Effector memory CD8-positive, alpha-beta T cell (primary cell): ENCODE measurements at regions not wholly inside any gene's neighbourhood (a gene's known extent, or its start where the extent isn't known, plus 50 kb on each side); places are given as distances from the start of the nearest gene placed in this dataset.
"Not testable (repeated sequence)": the region's sequence is repeated elsewhere in the genome, so short reads cannot be mapped to it uniquely, and the experiment has no call there.

Source experiments
- ATAC-seq: fragments of 150-1000 bp; cut with Tn5 transposase; replicated peaks from 2 replicates; pipeline ENCODE4 v1.10.0; 2021; ENCODE audit warnings: mild to moderate bottlenecking, moderate library complexity
- DNase-seq, 3 experiments: peaks; one replicate each; pipeline ENCODE4 v3.0.0; 2021
- H3K27ac Mint-ChIP-seq, 2 donors: one replicate each; pipeline ENCODE4 v1.8.0; 2022; ENCODE audit warnings: mild to moderate bottlenecking in 2 of 2, mixed read lengths in 2 of 2, moderate library complexity in 2 of 2
- H3K27me3 Mint-ChIP-seq, 2 donors: one replicate each; pipeline ENCODE4 v1.8.0; 2022; ENCODE audit warnings: mixed read lengths in 2 of 2
- H3K36me3 Mint-ChIP-seq: one replicate; pipeline ENCODE4 v1.8.0; 2022; ENCODE audit warnings: mild to moderate bottlenecking, moderate library complexity, mixed read lengths; ENCODE audit not compliant: insufficient read depth
- H3K4me1 Mint-ChIP-seq, 2 donors: one replicate each; pipeline ENCODE4 v1.8.0; 2022; ENCODE audit warnings: low read depth in 2 of 2, mixed read lengths in 2 of 2
- H3K4me3 Mint-ChIP-seq, 2 donors: one replicate each; pipeline ENCODE4 v1.8.0; 2022; ENCODE audit warnings: mild to moderate bottlenecking in 2 of 2, mixed read lengths in 2 of 2, moderate library complexity in 2 of 2
- H3K9me3 Mint-ChIP-seq, 2 donors: one replicate each; pipeline ENCODE4 v1.8.0; 2022; ENCODE audit warnings: mixed read lengths in 2 of 2

DNA sequence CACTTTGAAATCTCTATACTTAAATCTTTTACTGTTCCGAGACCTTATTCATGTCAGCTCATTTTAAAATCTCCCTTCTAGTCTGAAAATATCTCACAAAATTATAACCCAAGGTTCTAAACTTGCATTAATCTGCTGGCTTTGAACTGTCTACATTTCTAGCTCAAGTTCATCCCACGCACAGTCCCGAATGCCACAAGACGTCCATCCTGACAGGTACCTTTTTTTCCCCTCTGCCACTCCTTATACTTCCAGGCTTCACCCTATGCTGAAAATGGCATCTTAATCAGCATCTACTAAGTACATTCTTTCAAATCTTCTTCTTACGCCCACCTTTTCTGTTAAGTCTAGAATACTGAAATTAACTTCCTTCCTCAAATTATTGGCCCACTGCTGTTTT lies 259.2 kb upstream of the GALNTL6 start:
- Mint-ChIP-seq H3K27me3 (no peaks in the 10 kb centered on the region), H3K9me3 (peaks cover 11 to 18% of the 10 kb centered on the region in 2 donors)

DNA sequence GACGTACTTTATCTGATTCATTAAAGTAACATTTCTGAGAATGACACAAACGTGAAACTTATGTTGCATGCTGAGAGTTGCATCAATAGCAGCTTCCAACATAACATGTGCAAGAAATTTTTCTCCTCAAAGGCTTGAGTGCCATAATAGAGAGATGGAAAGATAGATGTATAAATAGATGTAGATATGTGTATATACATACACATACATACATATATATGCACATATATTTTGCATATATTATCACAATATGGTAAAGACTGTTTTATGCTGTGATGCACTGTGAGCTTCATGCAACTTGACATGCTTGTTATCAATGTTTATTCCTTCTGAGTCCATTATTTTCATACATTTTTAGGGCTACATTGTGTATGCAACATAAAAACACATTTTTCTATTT lies 270.6 kb upstream of the GALNTL6 start:
- no peak for ATAC-seq
- no peaks in the 10 kb centered on the region for H3K36me3 Mint-ChIP-seq
- DNase-seq = no peak
- peaks cover 10 to 19% of the 10 kb centered on the region in 2 donors for H3K9me3 Mint-ChIP-seq
- H3K4me1 Mint-ChIP-seq = no peaks in the 10 kb centered on the region
- H3K27ac Mint-ChIP-seq = no peak overlapping the region
- no peak overlapping the region for H3K4me3 Mint-ChIP-seq
- no peaks in the 10 kb centered on the region for H3K27me3 Mint-ChIP-seq

More for the DNA sequence above, 259.2 kb upstream of the GALNTL6 start:
- Mint-ChIP-seq H3K36me3 (no peaks in the 10 kb centered on the region), H3K4me1 (no peaks in the 10 kb centered on the region), H3K4me3 (no peak overlapping the region), H3K27ac (no peak overlapping the region)
- ATAC-seq (no peak), DNase-seq (no peak)

DNA sequence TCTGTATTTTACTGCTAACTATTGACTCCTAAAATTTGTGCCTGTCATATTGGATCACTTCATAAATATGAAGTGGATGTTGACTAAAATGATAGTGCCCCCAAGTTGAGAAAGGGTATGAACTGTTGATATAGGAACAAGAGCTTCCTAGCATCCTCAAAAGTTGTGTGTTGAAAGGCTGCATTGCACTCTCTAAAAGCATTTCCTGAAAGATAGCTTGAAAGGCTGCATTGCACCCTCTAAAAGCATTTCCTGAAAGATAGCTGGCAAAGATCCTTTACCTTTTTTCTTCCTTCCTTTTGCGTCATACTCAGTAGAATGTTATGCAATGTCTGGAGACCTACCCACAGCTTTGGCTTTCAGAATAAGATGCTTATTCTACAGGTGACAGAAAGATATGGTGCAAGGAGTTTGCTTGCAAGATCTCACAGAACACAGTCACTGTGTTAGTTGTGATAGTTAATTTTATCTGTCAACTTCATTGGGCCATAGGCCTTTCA lies 274.6 kb upstream of the GALNTL6 start:
- no peak overlapping the region for H3K4me3 Mint-ChIP-seq
- no peak for ATAC-seq
- H3K9me3 Mint-ChIP-seq = peaks cover 0 to 11% of the 10 kb centered on the region in 2 donors
- H3K4me1 Mint-ChIP-seq = no peaks in the 10 kb centered on the region
- no peaks in the 10 kb centered on the region for H3K36me3 Mint-ChIP-seq
- H3K27ac Mint-ChIP-seq = no peak overlapping the region
- no peaks in the 10 kb centered on the region for H3K27me3 Mint-ChIP-seq
- DNase-seq = no peak

DNA sequence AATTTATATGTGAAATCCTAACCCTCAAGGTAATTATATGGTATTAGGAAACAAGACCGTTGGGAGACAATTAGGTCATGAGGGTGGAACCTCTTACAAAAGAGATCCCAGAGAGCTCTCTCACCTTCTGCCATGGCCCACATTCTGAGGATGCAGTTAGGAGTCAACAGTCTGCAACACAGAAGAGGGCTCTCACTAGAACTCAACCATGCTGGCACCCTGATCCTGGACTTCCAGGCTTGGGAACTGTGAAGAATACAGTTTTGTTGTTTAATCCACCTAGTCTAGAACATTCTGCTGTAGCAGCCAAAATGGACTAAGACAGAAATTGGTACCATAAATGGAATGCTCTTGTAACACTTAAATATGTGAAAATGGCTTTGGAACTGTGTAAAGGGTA lies 278.8 kb upstream of the GALNTL6 start:
- H3K36me3 Mint-ChIP-seq = no peaks in the 10 kb centered on the region
- no peaks in the 10 kb centered on the region for H3K27me3 Mint-ChIP-seq
- DNase-seq = no peak
- H3K4me1 Mint-ChIP-seq = no peaks in the 10 kb centered on the region
- peaks cover 6 to 12% of the 10 kb centered on the region in 2 donors for H3K9me3 Mint-ChIP-seq
- no peak for ATAC-seq
- H3K27ac Mint-ChIP-seq = no peak overlapping the region
- H3K4me3 Mint-ChIP-seq = no peak overlapping the region

DNA sequence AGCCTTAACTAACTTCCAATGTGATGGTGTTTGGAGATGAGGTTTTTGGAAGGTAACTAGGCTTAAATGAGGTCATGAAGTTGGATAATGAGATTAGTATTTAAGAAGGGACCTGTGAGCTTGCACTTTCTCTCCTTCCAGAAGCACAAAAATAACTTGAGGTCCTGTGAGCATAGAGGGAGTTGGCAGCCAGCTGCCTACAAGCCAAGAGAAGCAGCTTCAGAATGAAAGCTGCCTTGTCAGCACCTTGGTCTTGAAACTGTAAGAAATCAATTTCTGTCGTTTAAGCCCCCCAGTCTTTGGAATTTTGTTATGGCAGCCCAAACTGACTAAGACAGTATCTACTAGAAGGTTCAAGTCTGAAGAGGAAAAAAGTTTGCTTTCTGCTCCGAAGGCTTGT lies 280.2 kb upstream of the GALNTL6 start:
- ATAC-seq (no peak), DNase-seq (no peak)
- H3K27ac Mint-ChIP-seq = no peak overlapping the region
- peaks cover 6 to 7% of the 10 kb centered on the region in 2 donors for H3K9me3 Mint-ChIP-seq
- no peaks in the 10 kb centered on the region for H3K27me3 Mint-ChIP-seq
- H3K4me3 Mint-ChIP-seq = no peak overlapping the region
- H3K4me1 Mint-ChIP-seq = no peaks in the 10 kb centered on the region
- H3K36me3 Mint-ChIP-seq = no peaks in the 10 kb centered on the region

DNA sequence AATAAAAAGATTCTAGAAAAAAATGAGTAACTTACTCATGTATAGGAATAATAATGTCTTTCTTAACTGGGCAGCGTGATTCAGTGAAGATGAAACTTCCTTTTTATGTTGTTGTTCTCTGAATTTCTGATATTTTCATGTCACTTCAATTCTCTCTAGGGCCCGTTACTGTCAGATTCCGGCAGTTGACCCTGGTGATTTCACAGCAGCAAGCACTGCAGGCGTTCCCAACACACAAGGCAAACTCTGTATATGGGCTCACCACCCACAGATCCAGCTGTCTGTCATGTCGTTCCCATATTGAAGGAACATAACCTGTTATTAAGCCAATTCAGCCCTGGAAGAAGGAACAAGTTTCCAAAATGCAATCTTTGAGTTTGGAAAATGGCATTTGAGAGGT lies 288.3 kb upstream of the GALNTL6 start:
- no peak for ATAC-seq

DNA sequence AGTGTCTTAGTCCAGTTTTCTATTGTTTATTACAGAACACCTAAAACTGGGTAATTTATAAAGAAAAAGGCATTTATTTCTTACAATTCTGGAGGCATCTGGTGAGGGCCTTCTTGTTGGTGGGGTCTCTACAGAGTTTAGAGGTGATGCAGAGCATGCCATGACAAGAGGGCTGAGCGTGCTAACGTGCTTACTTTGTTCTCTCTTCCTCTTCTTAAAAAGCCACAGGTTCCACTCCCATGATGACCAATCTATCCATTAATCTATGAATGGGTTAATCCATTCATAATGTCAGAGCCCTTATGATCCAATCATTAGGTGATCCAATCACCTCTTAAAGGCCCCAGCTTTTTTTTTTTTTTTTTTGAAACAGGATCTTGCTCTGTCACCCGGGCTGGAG lies 291.5 kb upstream of the GALNTL6 start:
- Mint-ChIP-seq H3K9me3 (peaks cover 5 to 18% of the 10 kb centered on the region in 2 donors), H3K4me1 (no peaks in the 10 kb centered on the region), H3K4me3 (no peak overlapping the region), H3K27ac (no peak overlapping the region), H3K36me3 (no peaks in the 10 kb centered on the region), H3K27me3 (no peaks in the 10 kb centered on the region)
- ATAC-seq (no peak), DNase-seq (no peak)

More for the DNA sequence above, 288.3 kb upstream of the GALNTL6 start:
- H3K4me1 Mint-ChIP-seq = no peaks in the 10 kb centered on the region
- H3K9me3 Mint-ChIP-seq = peaks cover under 1 to 10% of the 10 kb centered on the region in 2 donors
- H3K27me3 Mint-ChIP-seq = no peaks in the 10 kb centered on the region
- no peak overlapping the region for H3K27ac Mint-ChIP-seq
- no peak for DNase-seq
- H3K4me3 Mint-ChIP-seq = no peak overlapping the region
- H3K36me3 Mint-ChIP-seq = no peaks in the 10 kb centered on the region

DNA sequence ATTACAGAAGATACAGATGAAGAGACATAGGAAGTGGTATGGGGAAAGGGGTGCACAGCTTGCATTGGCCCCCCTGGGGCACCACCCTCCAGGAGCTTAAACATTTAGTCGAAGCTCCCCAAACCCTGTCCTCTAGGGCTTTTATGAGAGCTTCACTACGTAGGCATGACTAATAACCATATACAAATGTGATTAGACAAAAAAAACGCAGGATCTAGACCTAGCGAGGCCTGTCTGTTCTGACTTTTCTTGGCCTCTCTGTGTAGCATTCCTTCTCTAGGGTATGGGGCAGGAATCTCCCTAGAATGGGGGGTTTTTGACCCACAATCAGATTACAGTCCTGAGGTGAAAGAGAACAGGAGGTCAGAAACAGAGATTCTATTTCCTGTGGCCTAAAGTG lies 293.7 kb upstream of the GALNTL6 start:
- ATAC-seq (no peak), DNase-seq (no peak)
- H3K4me1 Mint-ChIP-seq = no peaks in the 10 kb centered on the region
- no peaks in the 10 kb centered on the region for H3K27me3 Mint-ChIP-seq
- no peak overlapping the region for H3K27ac Mint-ChIP-seq
- H3K9me3 Mint-ChIP-seq = peaks cover 7% of the 10 kb centered on the region in 2 donors
- H3K36me3 Mint-ChIP-seq = no peaks in the 10 kb centered on the region
- H3K4me3 Mint-ChIP-seq = no peak overlapping the region

DNA sequence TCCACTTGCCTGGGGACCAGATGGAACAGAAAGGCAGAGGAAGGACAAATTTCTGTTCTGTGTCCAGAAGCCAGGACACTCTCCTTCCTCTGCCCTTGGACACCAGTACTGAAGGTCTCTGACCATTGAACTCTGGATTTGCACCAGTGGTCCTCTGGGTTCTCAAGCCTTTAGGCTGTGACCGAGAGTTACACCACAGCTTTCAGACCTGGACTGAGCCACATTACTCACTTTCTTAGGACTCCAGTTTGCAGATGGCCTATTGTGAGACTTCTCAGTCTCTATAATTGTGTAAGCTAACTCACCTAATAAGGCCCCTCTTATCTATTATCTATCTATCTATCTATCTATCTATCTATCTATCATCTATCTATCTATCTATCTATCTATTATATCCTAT lies 295.3 kb upstream of the GALNTL6 start:
- Mint-ChIP-seq H3K36me3 (no peaks in the 10 kb centered on the region), H3K9me3 (peaks cover 7 to 8% of the 10 kb centered on the region in 2 donors), H3K27ac (no peak overlapping the region), H3K4me3 (no peak overlapping the region), H3K27me3 (no peaks in the 10 kb centered on the region), H3K4me1 (no peaks in the 10 kb centered on the region)
- DNase-seq (no peak), ATAC-seq (no peak)

DNA sequence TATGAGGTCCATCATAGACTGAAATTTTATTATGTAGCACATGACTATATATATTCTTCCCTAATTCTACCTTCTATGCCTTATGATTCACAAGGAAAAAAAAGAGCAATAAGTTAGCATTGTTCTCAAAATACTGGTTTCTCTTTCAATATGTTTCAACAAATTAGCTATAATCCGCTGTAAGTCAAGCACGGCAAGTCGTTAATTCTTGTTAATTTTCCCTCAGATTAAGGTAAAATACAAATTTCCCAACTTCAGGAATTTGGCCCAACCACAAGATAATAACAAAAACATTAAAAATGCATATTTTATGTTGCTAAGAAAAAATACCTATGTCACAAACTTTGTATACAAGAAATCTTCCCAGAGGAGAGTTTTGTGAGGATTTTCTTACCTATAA lies 296.5 kb upstream of the GALNTL6 start:
- H3K9me3 Mint-ChIP-seq = peaks cover 10 to 18% of the 10 kb centered on the region in 2 donors
- H3K4me1 Mint-ChIP-seq = no peaks in the 10 kb centered on the region
- no peaks in the 10 kb centered on the region for H3K27me3 Mint-ChIP-seq
- H3K4me3 Mint-ChIP-seq = no peak overlapping the region
- DNase-seq (no peak), ATAC-seq (no peak)
- H3K36me3 Mint-ChIP-seq = no peaks in the 10 kb centered on the region
- H3K27ac Mint-ChIP-seq = no peak overlapping the region

DNA sequence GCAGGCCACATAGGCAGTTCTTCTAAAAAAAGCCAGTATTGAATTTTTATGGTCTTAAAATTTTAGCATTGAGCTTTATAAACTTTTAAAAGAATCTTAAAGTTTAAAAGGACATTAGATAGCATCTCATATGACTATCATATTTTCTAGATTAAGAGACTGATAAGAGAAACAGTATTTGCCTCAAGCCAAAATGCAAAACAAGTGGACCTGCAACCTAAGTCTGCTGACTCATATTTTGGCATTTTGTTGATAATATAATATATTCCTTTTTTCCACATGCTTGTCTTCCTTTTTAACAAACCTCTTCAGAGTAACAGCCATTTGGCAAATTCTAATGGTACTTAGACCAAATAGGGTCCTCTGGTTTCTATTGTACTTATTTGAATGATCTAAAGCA lies 328.5 kb upstream of the GALNTL6 start:
- no peak overlapping the region for H3K4me3 Mint-ChIP-seq
- no peak for ATAC-seq

DNA sequence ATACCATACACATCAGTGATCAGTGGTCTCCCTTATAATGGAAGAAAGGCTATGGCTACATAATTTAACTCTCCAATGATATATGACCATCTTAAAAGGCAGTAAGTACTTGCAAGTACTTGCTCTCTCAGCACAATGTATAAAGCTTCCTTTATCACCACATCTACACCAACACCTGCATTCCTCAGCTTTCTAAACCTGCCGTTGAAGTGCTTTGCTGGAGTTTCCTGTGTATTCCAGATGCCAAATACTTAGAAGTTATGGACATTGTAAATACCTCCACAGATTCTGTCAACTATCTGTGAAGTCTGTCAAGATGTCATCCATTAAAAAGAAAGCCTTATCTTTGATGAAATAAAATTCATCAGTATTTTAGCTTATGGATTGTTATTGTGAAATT lies 335.0 kb upstream of the GALNTL6 start:
- Mint-ChIP-seq H3K4me3 (no peak overlapping the region), H3K4me1 (no peaks in the 10 kb centered on the region), H3K36me3 (no peaks in the 10 kb centered on the region), H3K9me3 (peaks cover 1 to 7% of the 10 kb centered on the region in 2 donors), H3K27me3 (no peaks in the 10 kb centered on the region), H3K27ac (no peak overlapping the region)
- DNase-seq (no peak), ATAC-seq (no peak)

More for the DNA sequence above, 328.5 kb upstream of the GALNTL6 start:
- Mint-ChIP-seq H3K27ac (no peak overlapping the region), H3K4me1 (no peaks in the 10 kb centered on the region), H3K27me3 (no peaks in the 10 kb centered on the region), H3K36me3 (no peaks in the 10 kb centered on the region), H3K9me3 (peaks cover 5 to 11% of the 10 kb centered on the region in 2 donors)
- DNase-seq = no peak

DNA sequence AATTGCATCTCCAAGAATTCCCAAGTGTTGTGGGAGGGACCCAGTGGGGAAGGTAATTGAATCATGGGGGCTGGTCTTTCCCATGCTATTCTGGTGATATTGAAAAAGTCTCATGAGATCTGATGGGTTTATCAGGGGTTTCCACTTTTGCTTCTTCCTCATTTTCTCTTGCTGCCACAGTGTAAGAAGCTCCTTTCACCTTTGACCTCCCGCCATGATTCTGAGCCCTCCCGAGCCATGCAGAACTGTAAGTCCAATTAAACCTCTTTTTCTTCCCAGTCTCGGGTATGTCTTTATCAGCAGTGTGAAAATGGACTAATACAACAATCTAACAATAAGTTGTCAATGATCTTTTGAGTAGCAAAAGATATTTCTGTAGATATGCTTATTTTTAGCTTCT lies 338.1 kb upstream of the GALNTL6 start:
- H3K9me3 Mint-ChIP-seq = peaks cover 8 to 15% of the 10 kb centered on the region in 2 donors
- ATAC-seq, H3K4me1 Mint-ChIP-seq, H3K27me3 Mint-ChIP-seq, H3K27ac Mint-ChIP-seq, H3K4me3 Mint-ChIP-seq, DNase-seq, H3K36me3 Mint-ChIP-seq: not testable (repeated sequence)

DNA sequence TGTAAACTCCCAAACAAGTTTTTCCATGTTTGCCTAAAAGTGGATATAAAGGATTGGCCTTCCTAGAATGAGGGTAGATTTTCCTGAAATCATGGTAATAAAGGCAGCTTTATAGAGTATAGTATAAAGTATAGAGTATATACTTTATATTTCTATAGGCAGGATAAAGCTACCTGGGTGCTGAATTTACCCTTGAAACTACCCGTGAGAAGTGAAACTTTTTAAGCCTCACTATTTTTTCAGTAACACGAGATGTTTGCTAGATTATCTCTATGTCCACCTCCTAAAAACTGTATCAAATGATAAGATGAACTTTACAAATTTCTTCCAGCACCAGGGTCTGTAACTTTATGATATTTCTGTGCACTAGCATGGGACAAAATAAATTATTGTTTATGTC lies 340.0 kb upstream of the GALNTL6 start:
- DNase-seq (no peak), ATAC-seq (no peak)
- H3K4me3 Mint-ChIP-seq = no peak overlapping the region
- H3K27ac Mint-ChIP-seq = no peak overlapping the region
- H3K4me1 Mint-ChIP-seq = no peaks in the 10 kb centered on the region
- H3K27me3 Mint-ChIP-seq = no peaks in the 10 kb centered on the region
- peaks cover 7 to 15% of the 10 kb centered on the region in 2 donors for H3K9me3 Mint-ChIP-seq
- no peaks in the 10 kb centered on the region for H3K36me3 Mint-ChIP-seq

DNA sequence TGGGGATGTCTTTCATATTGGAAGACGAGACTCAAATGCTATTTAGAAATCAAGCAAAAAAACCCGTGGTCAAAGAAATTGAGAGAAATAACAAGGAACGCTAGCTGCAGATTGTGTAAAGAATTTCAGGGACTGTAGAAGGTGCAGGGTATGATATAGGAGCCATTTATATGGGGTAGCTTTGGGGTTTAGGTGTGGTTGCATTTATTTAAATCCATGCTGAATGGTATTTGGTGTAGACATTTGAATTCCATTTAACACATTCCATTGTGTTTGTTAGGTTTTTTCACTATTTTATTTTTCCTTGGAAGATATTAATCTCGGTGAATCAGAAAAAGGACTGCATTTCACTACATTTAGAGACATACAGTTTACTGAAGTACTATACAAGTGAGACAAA lies 341.0 kb upstream of the GALNTL6 start:
- Mint-ChIP-seq H3K4me1 (no peaks in the 10 kb centered on the region), H3K9me3 (peaks cover 7 to 15% of the 10 kb centered on the region in 2 donors), H3K27me3 (no peaks in the 10 kb centered on the region), H3K27ac (no peak overlapping the region), H3K36me3 (no peaks in the 10 kb centered on the region), H3K4me3 (no peak overlapping the region)
- DNase-seq = no peak
- ATAC-seq = no peak
